ENCODE measurements at regions not wholly inside any gene's neighbourhood (a gene's known extent, or its start where the extent isn't known, plus 50 kb on each side); places are given as distances from the start of the nearest gene placed in this dataset.

DNA sequence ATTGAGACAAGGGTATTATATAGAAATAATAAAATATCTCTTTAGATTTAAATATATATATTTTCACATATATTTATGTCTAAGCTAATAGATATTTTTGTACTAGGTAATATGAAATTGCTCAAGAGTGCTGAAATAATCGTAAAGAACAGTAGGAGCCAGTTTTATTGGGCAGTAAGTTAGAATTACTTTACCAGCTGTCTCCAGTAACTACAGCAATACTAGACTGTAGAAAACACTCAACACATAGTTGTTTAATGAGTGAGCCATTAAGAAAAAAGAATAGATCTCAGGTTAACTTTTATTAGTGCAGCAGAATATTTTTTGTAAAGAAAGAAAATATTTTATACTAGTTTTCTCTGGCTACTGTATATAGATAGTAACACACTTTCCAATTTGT is 715.2 kb downstream of the TRIML1 start:
- TF ChIP-seq, protein P1, sequence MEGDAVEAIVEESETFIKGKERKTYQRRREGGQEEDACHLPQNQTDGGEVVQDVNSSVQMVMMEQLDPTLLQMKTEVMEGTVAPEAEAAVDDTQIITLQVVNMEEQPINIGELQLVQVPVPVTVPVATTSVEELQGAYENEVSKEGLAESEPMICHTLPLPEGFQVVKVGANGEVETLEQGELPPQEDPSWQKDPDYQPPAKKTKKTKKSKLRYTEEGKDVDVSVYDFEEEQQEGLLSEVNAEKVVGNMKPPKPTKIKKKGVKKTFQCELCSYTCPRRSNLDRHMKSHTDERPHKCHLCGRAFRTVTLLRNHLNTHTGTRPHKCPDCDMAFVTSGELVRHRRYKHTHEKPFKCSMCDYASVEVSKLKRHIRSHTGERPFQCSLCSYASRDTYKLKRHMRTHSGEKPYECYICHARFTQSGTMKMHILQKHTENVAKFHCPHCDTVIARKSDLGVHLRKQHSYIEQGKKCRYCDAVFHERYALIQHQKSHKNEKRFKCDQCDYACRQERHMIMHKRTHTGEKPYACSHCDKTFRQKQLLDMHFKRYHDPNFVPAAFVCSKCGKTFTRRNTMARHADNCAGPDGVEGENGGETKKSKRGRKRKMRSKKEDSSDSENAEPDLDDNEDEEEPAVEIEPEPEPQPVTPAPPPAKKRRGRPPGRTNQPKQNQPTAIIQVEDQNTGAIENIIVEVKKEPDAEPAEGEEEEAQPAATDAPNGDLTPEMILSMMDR (conservative IDR thresholded peaks at IDR 0.05 in 1 of 2, IDR thresholded peaks at IDR 0.05 in 1 of 2; ENCODE audit: low read depth in 1 of 2, low read length in 2 of 2): no peak
- TF ChIP-seq EZH2 (IDR thresholded peaks at IDR 0.05; ENCODE audit: low read length, missing control alignments): no peak

Data from fibroblast of lung (primary cell).